HG03342 (cell line): ENCODE measurements at regions not wholly inside any gene's neighbourhood (a gene's known extent, or its start where the extent isn't known, plus 50 kb on each side); places are given as distances from the start of the nearest gene placed in this dataset.
A peak's percentile ranks its signal among the peaks of the same experiment; 100 is the strongest.
"Not testable (repeated sequence)": the region's sequence is repeated elsewhere in the genome, so short reads cannot be mapped to it uniquely, and the experiment has no call there.

Experiments
- ATAC-seq: cut with Tn5 transposase; IDR thresholded peaks from one replicate; pipeline ENCODE4 v1.9.1; 2021; ENCODE audit warnings: mild to moderate bottlenecking, moderate library complexity; ENCODE audit not compliant: unreplicated experiment

GRCh38 chr6:125354649-125355048, 52.9 kb upstream of the HDDC2 start:
- ATAC-seq: no peak

- ATAC-seq: peak; percentile 78
Measured at GRCh38 chr6:125356884-125357283, 55.1 kb upstream of the HDDC2 start.

GRCh38 chr6:125357515-125358256, 55.9 kb upstream of the HDDC2 start:
- ATAC-seq: peak; percentile 62

- no peak for ATAC-seq
Measured at GRCh38 chr6:125358898-125359297, 57.1 kb upstream of the HDDC2 start.

GRCh38 chr6:125361868-125362267, 60.1 kb upstream of the HDDC2 start:
- no peak for ATAC-seq

- no peak for ATAC-seq
Measured at GRCh38 chr6:125363039-125363823, 61.5 kb upstream of the HDDC2 start.

GRCh38 chr6:125363824-125364165, 62.0 kb upstream of the HDDC2 start:
- no peak for ATAC-seq

- no peak for ATAC-seq
Measured at GRCh38 chr6:125365230-125365629, 63.5 kb upstream of the HDDC2 start.

GRCh38 chr6:125367036-125367782, 65.4 kb upstream of the HDDC2 start:
- no peak for ATAC-seq

GRCh38 chr6:125370343-125370742, 68.6 kb upstream of the HDDC2 start:
- ATAC-seq: no peak

- ATAC-seq: no peak
Measured at GRCh38 chr6:125375013-125375412, 73.2 kb upstream of the HDDC2 start.

- ATAC-seq: no peak
Measured at GRCh38 chr6:125375821-125376220, 74.1 kb upstream of the HDDC2 start.

- ATAC-seq: no peak
Measured at GRCh38 chr6:125377621-125378020, 75.9 kb upstream of the HDDC2 start.

- no peak for ATAC-seq
Measured at GRCh38 chr6:125379174-125379573, 77.4 kb upstream of the HDDC2 start.

GRCh38 chr6:125380474-125380873, 78.7 kb upstream of the HDDC2 start:
- ATAC-seq: no peak

GRCh38 chr6:125386337-125386736, 84.6 kb upstream of the HDDC2 start:
- ATAC-seq: not testable (repeated sequence)

- ATAC-seq: peak; percentile 66
Measured at GRCh38 chr6:125392682-125393081, 90.9 kb upstream of the HDDC2 start.

- ATAC-seq: peak; percentile 50
Measured at GRCh38 chr6:125393449-125393858, 91.7 kb upstream of the HDDC2 start.

GRCh38 chr6:125406741-125407140, 105.0 kb upstream of the HDDC2 start:
- no peak for ATAC-seq

- no peak for ATAC-seq
Measured at GRCh38 chr6:125414507-125414906, 112.7 kb upstream of the HDDC2 start.

- no peak for ATAC-seq
Measured at GRCh38 chr6:125415913-125416312, 114.1 kb upstream of the HDDC2 start.

GRCh38 chr6:125421836-125422235, 120.1 kb upstream of the HDDC2 start:
- ATAC-seq: no peak
